Endothelial cell of hepatic sinusoid (primary cell): ENCODE measurements at regions not wholly inside any gene's neighbourhood (a gene's known extent, or its start where the extent isn't known, plus 50 kb on each side); places are given as distances from the start of the nearest gene placed in this dataset.
"Not testable (repeated sequence)": the region's sequence is repeated elsewhere in the genome, so short reads cannot be mapped to it uniquely, and the experiment has no call there.

Experiments
- in situ Hi-C: cut with HindIII; loops from 2 replicates; pipeline ENCODE4 v1.10.0; 2017; ENCODE audit warnings: low sequenced_read_pairs

DNA sequence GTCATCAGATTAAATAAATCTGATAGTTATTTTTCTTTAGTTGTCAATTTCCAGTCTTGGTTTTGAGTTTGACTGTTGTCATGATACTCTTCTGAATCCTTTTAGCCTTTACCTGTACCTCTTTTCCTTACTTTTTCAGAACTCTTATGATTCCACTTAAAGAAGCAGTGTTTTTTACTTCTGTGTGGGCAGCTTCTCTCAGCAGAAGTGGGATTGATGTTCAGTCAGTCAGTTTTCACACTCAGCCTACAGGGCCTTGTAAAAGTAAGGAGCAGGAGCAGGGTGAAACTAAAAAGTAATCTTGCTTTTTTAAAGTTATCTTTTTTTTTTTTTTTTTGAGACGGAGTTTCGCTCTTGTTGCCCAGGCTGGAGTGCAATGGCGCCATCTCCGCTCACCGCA, 75.1 kb downstream of the HAUS1 start:
- in situ Hi-C loops: no loop called here

- in situ Hi-C loops: loop anchor here (5.0 kb wide), 1 partner anchor 40 kb away; no protein-coding TSS in a partner anchor
These were observed 78.6 kb downstream of the HAUS1 start for GRCh38 chr18:46182633-46183358.

DNA sequence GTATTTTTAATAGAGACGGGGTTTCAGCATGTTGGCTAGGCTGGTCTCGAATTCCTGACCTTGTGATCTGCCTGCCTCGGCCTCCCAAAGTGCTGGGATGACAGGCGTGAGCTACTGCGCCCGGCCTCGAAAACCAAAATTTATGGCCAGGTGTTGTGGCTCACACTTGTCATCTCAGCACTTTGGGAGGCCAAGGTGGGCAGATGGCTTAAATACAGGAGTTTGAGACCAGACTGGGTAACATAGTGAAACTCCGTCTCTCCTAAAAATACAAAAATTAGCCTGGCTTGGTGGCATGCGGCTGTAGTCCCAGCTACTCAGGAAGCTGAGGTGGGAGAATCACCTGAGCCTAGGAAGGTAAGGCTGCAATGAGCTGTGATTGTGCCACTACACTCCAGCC, 80.1 kb downstream of the HAUS1 start:
- in situ Hi-C loops: loop anchor here (5.0 kb wide), 1 partner anchor 38 kb away; no protein-coding TSS in a partner anchor

- in situ Hi-C loops: loop anchor here (5.0 kb wide), 1 partner anchor 38 kb away; no protein-coding TSS in a partner anchor
These were observed 80.5 kb downstream of the HAUS1 start for GRCh38 chr18:46184727-46185126.

- in situ Hi-C loops: no loop called here
These were observed 86.5 kb downstream of the HAUS1 start for GRCh38 chr18:46190667-46191066.

GRCh38 chr18:46196627-46197243, 92.5 kb downstream of the HAUS1 start:
- in situ Hi-C loops: loop anchor here (5.0 kb wide), 1 partner anchor 69 kb away; no protein-coding TSS in a partner anchor

- in situ Hi-C loops: loop anchor here (5.0 kb wide), 1 partner anchor 72 kb away; no protein-coding TSS in a partner anchor
These were observed 95.4 kb downstream of the HAUS1 start for GRCh38 chr18:46199515-46200147.

DNA sequence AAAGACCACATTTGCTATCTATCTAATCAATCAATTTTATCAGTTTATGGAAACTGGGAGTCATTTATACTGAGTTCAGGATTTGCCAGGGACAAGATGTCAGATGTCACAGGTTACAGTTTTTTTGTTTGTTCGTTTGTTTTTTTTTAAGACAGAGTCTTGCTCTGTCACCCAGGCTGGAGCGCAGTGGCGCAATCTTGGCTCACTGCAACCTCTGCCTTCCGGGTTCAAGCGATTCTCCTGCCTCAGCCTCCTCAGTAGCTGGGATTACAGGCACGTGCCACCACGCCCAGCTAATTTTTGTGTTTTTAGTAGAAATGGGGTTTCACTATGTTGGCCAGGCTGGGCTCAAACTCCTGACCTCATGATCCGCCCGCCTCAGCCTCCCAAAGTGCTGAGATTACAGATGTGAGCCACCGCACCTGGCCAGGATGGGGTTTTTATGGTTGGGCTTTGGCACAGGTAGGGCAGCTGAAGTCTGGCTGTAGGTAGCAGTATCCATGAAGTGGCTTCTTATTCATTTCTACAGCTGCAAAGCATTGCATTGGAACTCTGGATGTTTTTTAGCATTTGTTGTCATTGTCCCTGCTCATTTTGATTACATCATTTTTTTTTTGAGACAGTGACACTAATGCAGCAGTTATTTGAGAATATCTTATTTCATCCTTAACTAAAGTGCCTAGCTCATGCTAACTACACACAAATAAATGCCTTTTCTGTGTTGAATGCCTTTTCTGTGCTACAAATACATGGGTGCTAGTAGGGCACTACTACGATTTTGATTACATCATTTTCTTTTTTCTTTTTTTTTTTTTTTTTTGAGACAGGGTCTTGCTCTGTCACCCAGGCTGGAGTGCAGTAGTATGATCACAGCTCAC, 96.2 kb downstream of the HAUS1 start:
- in situ Hi-C loops: not testable (repeated sequence)

- in situ Hi-C loops: no loop called here
These were observed 100.0 kb downstream of the HAUS1 start for GRCh38 chr18:46204143-46204542.

GRCh38 chr18:46207985-46208384, 103.8 kb downstream of the HAUS1 start:
- in situ Hi-C loops: no loop called here

GRCh38 chr18:46209161-46209560, 105.0 kb downstream of the HAUS1 start:
- in situ Hi-C loops: no loop called here

DNA sequence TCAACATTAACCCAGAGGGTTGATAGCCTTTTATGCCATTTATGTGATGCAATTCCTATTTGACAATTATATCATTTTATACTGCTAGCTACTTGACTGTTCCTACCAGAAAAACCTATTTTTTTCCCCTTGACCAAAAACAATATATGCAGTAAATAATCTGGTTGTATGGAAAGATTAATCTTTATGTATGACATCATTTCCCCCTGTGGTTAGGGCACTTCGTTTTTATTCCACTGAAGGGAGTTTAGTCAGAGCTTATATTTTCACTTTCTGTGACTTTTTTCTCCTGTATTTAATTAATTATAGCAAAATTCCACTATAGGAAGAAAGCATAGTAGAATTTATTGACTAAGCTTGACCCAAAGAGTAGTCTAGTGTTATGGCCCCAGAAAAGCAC, 107.6 kb downstream of the HAUS1 start:
- in situ Hi-C loops: no loop called here

DNA sequence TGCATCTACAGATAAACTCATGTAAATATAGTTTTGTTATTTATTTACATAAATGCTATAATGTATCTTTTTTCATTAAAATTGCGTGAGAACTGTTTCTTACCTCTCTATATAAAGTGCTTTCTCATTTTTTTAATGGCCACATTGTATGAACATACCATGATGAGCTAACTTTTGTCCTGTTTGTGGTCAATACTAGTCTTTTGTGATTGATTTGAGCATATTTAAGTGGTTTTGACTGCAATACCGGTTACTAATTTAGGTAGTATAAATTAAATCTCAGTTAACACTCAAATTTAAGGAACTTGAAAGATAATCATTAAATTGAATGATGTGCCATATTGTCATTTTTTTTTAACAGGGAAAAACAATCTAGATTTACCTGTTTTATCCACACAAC, 108.2 kb downstream of the HAUS1 start:
- in situ Hi-C loops: no loop called here

GRCh38 chr18:46213295-46213694, 109.1 kb downstream of the HAUS1 start:
- in situ Hi-C loops: no loop called here

DNA sequence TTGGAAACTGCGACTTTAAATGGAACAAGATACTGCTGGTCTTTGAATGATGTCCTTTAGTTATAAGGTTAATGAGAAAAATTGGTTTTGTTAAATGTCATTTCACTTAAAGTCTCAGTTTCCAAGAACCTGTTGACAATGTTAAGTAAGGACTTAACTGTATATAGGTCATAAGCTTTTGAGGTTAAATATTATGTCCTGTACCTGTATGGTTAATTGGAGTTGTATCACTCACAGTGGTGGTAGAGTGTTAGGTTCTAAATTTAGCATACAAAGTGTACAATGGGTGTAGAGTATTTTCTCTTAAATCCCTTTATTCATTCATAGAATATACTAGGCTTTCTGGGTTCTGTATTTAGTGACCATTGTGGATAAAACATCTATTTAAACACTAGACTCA, 110.2 kb downstream of the HAUS1 start:
- in situ Hi-C loops: no loop called here

DNA sequence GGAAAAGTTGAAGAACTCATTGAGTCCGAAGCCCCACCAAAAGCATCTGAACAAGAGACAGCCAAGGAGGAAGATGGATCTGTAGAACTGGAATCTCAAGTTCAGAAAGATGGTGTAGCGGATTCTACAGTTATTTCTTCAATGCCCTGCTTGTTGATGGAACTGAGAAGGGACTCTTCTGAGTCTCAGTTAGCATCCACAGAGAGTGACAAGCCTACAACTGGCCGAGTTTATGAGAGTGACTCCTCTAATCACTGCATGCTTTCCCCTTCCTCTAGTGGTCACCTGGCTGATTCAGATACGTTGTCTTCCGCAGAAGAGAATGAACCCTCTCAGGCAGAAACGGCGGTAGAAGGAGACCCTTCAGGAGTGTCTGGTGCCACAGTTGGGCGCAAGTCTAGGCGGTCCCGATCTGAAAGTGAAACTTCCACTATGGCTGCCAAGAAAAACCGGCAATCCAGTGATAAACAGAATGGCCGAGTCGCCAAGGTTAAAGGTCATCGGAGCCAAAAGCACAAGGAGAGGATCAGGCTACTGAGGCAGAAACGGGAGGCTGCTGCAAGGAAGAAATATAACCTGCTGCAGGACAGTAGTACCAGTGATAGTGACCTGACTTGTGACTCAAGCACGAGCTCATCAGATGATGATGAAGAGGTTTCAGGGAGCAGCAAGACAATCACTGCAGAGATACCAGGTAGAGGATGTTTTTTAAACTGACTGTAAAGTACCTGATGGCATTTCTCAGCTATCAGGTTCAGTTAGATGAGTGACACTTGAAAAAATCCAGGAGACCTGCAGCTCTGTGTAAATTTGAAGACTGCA, 111.9 kb downstream of the HAUS1 start:
- in situ Hi-C loops: loop anchor here (5.0 kb wide), 1 partner anchor 56 kb away; no protein-coding TSS in a partner anchor

GRCh38 chr18:46220116-46220515, 115.9 kb downstream of the HAUS1 start:
- in situ Hi-C loops: loop anchor here (5.0 kb wide), 1 partner anchor 38 kb away; no protein-coding TSS in a partner anchor

DNA sequence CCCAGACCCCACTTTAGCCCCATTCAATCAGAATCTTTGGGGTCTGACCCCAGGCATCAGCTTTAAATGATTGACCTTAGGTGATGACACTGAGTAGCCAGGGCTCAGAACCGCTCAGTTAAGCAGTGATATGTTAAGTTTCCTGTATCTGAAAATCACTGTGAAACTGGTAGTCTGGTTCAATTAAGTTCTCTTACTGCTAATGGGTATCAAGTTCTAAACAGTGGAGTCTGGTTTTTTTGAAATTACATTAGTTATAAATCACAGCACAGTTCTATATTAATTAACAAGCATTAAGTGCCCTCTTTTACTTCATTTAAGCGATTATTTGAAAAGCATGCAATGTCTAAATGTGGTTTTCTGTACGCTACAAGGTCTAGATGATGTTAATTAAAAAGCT, 117.9 kb downstream of the HAUS1 start:
- in situ Hi-C loops: loop anchor here (5.0 kb wide), 1 partner anchor 40 kb away; no protein-coding TSS in a partner anchor

- in situ Hi-C loops: loop anchor here (5.0 kb wide), 1 partner anchor 41 kb away; no protein-coding TSS in a partner anchor
These were observed 118.7 kb downstream of the HAUS1 start for GRCh38 chr18:46222710-46223360.
